ENCODE measurements at regions not wholly inside any gene's neighbourhood (a gene's known extent, or its start where the extent isn't known, plus 50 kb on each side); places are given as distances from the start of the nearest gene placed in this dataset.

DNA sequence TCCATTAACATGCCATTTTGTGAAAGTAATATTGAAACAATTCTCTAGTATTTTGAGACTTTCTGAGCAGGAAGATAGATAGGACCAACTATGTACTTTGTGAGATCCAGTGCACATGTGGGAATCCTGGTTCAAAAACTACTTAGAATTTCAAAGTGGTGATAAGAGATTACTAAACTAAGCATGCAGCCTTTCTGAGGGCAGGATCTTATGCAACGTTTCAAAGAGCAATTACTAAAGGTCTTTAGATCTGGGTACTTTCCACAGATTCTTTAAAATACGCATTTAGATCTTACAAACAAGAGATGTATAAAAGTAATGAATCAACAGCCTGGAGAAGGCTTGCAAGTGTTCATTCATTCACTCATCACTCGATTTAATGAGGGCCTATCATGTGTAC is 124.4 kb upstream of the TRIB2 start:
- DNase-seq (no peak), ATAC-seq (ENCODE audit: insufficient read depth, low read depth) (no peak)
- no peak overlapping the region for H3K4me3 ChIP-seq (ENCODE audit: low read depth in 1 of 2, low read length in 2 of 2)
- no peak overlapping the region for H3K27ac ChIP-seq (ENCODE audit: low read length)
- no peaks in the 10 kb centered on the region for H3K9me3 ChIP-seq (ENCODE audit: insufficient read depth, low read length, severe bottlenecking)
- no peaks in the 10 kb centered on the region for H4K20me1 ChIP-seq (ENCODE audit: insufficient read depth, low read length)
- TF ChIP-seq, protein P1, sequence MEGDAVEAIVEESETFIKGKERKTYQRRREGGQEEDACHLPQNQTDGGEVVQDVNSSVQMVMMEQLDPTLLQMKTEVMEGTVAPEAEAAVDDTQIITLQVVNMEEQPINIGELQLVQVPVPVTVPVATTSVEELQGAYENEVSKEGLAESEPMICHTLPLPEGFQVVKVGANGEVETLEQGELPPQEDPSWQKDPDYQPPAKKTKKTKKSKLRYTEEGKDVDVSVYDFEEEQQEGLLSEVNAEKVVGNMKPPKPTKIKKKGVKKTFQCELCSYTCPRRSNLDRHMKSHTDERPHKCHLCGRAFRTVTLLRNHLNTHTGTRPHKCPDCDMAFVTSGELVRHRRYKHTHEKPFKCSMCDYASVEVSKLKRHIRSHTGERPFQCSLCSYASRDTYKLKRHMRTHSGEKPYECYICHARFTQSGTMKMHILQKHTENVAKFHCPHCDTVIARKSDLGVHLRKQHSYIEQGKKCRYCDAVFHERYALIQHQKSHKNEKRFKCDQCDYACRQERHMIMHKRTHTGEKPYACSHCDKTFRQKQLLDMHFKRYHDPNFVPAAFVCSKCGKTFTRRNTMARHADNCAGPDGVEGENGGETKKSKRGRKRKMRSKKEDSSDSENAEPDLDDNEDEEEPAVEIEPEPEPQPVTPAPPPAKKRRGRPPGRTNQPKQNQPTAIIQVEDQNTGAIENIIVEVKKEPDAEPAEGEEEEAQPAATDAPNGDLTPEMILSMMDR (IDR thresholded peaks at IDR 0.05; ENCODE audit: borderline replicate concordance, extremely low read depth, low read length, poor library complexity, severe bottlenecking), result no peak
- no peak for TF ChIP-seq EZH2 (IDR thresholded peaks at IDR 0.05; ENCODE audit: borderline replicate concordance, low read depth, low read length, severe bottlenecking)
- no peaks in the 10 kb centered on the region for H3K27me3 ChIP-seq (ENCODE audit: insufficient read depth, low read length, poor library complexity)
- no peak overlapping the region for H2AFZ ChIP-seq (ENCODE audit: low read depth, low read length)
- no peaks in the 10 kb centered on the region for H3K79me2 ChIP-seq (ENCODE audit: insufficient read depth, low read length)
- no peaks in the 10 kb centered on the region for H3K36me3 ChIP-seq (ENCODE audit: insufficient read depth, low read length)
- H3K9ac ChIP-seq (ENCODE audit: low read depth, low read length), result no peak overlapping the region
- H3K4me1 ChIP-seq (ENCODE audit: insufficient read depth, low read length), result peaks cover 12% of the 10 kb centered on the region
- no peak overlapping the region for H3K4me2 ChIP-seq (ENCODE audit: insufficient read depth, low read length)

DNA sequence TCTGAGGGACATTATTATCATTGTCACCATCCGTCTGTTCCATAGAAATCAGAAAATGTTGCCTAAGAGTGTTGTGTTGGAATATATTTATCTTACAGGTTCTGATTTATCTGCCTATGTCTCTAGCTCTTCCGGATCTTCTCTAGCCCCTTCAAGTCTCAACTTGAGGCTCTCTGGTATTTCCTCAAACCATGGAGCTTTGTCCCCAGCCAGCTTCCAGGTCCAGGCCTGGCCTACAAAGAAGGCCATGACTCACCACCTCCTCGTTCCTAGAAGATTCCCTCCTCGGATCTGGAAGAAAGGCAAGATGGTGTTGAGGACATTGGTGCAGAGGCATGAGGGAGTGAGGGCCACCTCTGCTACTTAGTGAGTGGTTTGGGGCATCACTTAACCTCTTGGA is 122.1 kb upstream of the TRIB2 start:
- Histone ChIP-seq H3K4me2 (ENCODE audit: insufficient read depth, low read length) (no peak overlapping the region), H2AFZ (ENCODE audit: low read depth, low read length) (no peak overlapping the region), H3K27me3 (ENCODE audit: insufficient read depth, low read length, poor library complexity) (no peaks in the 10 kb centered on the region), H3K27ac (ENCODE audit: low read length) (no peak overlapping the region), H3K9me3 (ENCODE audit: insufficient read depth, low read length, severe bottlenecking) (no peaks in the 10 kb centered on the region), H3K79me2 (ENCODE audit: insufficient read depth, low read length) (no peaks in the 10 kb centered on the region), H3K4me1 (ENCODE audit: insufficient read depth, low read length) (no peaks in the 10 kb centered on the region), H3K9ac (ENCODE audit: low read depth, low read length) (no peak overlapping the region), H3K4me3 (ENCODE audit: low read depth in 1 of 2, low read length in 2 of 2) (no peak overlapping the region), H3K36me3 (ENCODE audit: insufficient read depth, low read length) (no peaks in the 10 kb centered on the region), H4K20me1 (ENCODE audit: insufficient read depth, low read length) (no peaks in the 10 kb centered on the region)
- DNase-seq (no peak), ATAC-seq (ENCODE audit: insufficient read depth, low read depth) (no peak)
- no peak for TF ChIP-seq EZH2 (IDR thresholded peaks at IDR 0.05; ENCODE audit: borderline replicate concordance, low read depth, low read length, severe bottlenecking)
- TF ChIP-seq, protein P1 (IDR thresholded peaks at IDR 0.05; ENCODE audit: borderline replicate concordance, extremely low read depth, low read length, poor library complexity, severe bottlenecking), result no peak

GRCh38 chr2:12596771-12597170 is 120.0 kb upstream of the TRIB2 start:
- TF ChIP-seq EZH2 (IDR thresholded peaks at IDR 0.05; ENCODE audit: borderline replicate concordance, low read depth, low read length, severe bottlenecking), result no peak
- TF ChIP-seq, protein P1 (IDR thresholded peaks at IDR 0.05; ENCODE audit: borderline replicate concordance, extremely low read depth, low read length, poor library complexity, severe bottlenecking), result no peak
- H3K27ac ChIP-seq (ENCODE audit: low read length), result no peak overlapping the region
- no peaks in the 10 kb centered on the region for H3K36me3 ChIP-seq (ENCODE audit: insufficient read depth, low read length)
- H3K9ac ChIP-seq (ENCODE audit: low read depth, low read length), result no peak overlapping the region
- no peaks in the 10 kb centered on the region for H3K9me3 ChIP-seq (ENCODE audit: insufficient read depth, low read length, severe bottlenecking)
- DNase-seq (no peak), ATAC-seq (ENCODE audit: insufficient read depth, low read depth) (no peak)
- H3K79me2 ChIP-seq (ENCODE audit: insufficient read depth, low read length), result no peaks in the 10 kb centered on the region
- H2AFZ ChIP-seq (ENCODE audit: low read depth, low read length), result no peak overlapping the region
- no peak overlapping the region for H3K4me3 ChIP-seq (ENCODE audit: low read depth in 1 of 2, low read length in 2 of 2)
- H4K20me1 ChIP-seq (ENCODE audit: insufficient read depth, low read length), result no peaks in the 10 kb centered on the region
- H3K4me2 ChIP-seq (ENCODE audit: insufficient read depth, low read length), result no peak overlapping the region
- H3K4me1 ChIP-seq (ENCODE audit: insufficient read depth, low read length), result no peaks in the 10 kb centered on the region
- no peaks in the 10 kb centered on the region for H3K27me3 ChIP-seq (ENCODE audit: insufficient read depth, low read length, poor library complexity)

DNA sequence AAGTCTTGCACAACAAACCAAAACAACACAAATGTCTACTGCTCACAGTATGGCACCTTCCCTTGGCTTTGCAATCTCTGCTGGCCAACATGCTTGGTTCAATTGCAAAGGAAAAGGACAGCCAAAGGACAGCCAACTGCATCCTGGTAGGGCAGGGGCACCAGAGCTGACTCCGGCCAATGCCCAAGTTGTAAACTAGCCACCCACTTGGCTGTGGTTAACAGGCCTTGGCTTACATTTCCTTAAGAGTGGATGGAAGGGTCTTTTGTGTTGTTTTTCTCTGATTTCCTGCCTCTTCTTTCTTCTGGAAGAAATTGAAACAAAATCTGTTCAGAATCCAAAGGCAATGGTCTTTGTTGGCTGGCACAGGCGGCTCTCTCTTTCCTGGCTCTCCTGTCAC is 119.1 kb upstream of the TRIB2 start:
- H3K4me3 ChIP-seq (ENCODE audit: low read depth in 1 of 2, low read length in 2 of 2), result no peak overlapping the region
- H3K4me2 ChIP-seq (ENCODE audit: insufficient read depth, low read length), result no peak overlapping the region
- no peak for DNase-seq
- ATAC-seq (ENCODE audit: insufficient read depth, low read depth), result no peak
- H3K79me2 ChIP-seq (ENCODE audit: insufficient read depth, low read length), result no peaks in the 10 kb centered on the region
- no peaks in the 10 kb centered on the region for H3K27me3 ChIP-seq (ENCODE audit: insufficient read depth, low read length, poor library complexity)
- TF ChIP-seq, protein P1 (IDR thresholded peaks at IDR 0.05; ENCODE audit: borderline replicate concordance, extremely low read depth, low read length, poor library complexity, severe bottlenecking), result no peak
- TF ChIP-seq EZH2 (IDR thresholded peaks at IDR 0.05; ENCODE audit: borderline replicate concordance, low read depth, low read length, severe bottlenecking), result no peak
- no peaks in the 10 kb centered on the region for H3K9me3 ChIP-seq (ENCODE audit: insufficient read depth, low read length, severe bottlenecking)
- no peaks in the 10 kb centered on the region for H3K4me1 ChIP-seq (ENCODE audit: insufficient read depth, low read length)
- no peak overlapping the region for H2AFZ ChIP-seq (ENCODE audit: low read depth, low read length)
- H3K36me3 ChIP-seq (ENCODE audit: insufficient read depth, low read length), result no peaks in the 10 kb centered on the region
- H4K20me1 ChIP-seq (ENCODE audit: insufficient read depth, low read length), result no peaks in the 10 kb centered on the region
- no peak overlapping the region for H3K9ac ChIP-seq (ENCODE audit: low read depth, low read length)
- H3K27ac ChIP-seq (ENCODE audit: low read length), result no peak overlapping the region
